ENCODE measurements at regions not wholly inside any gene's neighbourhood (a gene's known extent, or its start where the extent isn't known, plus 50 kb on each side); places are given as distances from the start of the nearest gene placed in this dataset.

DNA sequence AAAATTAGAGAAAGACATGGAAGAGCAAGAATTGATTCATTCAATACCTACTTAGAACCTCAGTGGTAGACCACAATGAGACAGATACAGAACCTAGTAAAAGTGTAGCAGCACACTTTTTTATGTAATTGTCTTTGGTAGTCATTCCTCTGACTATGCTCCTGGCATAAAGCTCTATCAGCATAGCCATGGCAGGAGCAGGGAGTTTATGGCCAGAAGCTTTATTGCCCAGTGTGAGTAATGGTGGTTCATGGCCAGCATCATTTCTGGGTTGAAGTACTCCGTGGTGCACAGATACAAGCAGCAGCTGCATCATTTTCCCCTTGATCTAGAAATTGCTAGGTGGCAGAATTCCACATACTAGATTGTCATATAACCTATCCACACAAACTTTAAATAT is 352.6 kb downstream of the TBC1D4 start:
- Histone ChIP-seq H3K27me3 (no peaks in the 10 kb centered on the region), H3K9me3 (no peaks in the 10 kb centered on the region), H3K4me3 (ENCODE audit: low read depth in 1 of 2, low read length in 1 of 2) (no peak overlapping the region), H3K36me3 (no peaks in the 10 kb centered on the region), H3K4me1 (ENCODE audit: control insufficient read depth in 1 of 2, insufficient read depth in 1 of 2, low read depth in 1 of 2, low read length in 1 of 2) (no peaks in the 10 kb centered on the region), H3K27ac (no peak overlapping the region)
- TF ChIP-seq, protein P1, sequence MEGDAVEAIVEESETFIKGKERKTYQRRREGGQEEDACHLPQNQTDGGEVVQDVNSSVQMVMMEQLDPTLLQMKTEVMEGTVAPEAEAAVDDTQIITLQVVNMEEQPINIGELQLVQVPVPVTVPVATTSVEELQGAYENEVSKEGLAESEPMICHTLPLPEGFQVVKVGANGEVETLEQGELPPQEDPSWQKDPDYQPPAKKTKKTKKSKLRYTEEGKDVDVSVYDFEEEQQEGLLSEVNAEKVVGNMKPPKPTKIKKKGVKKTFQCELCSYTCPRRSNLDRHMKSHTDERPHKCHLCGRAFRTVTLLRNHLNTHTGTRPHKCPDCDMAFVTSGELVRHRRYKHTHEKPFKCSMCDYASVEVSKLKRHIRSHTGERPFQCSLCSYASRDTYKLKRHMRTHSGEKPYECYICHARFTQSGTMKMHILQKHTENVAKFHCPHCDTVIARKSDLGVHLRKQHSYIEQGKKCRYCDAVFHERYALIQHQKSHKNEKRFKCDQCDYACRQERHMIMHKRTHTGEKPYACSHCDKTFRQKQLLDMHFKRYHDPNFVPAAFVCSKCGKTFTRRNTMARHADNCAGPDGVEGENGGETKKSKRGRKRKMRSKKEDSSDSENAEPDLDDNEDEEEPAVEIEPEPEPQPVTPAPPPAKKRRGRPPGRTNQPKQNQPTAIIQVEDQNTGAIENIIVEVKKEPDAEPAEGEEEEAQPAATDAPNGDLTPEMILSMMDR (IDR thresholded peaks at IDR 0.05): no peak

DNA sequence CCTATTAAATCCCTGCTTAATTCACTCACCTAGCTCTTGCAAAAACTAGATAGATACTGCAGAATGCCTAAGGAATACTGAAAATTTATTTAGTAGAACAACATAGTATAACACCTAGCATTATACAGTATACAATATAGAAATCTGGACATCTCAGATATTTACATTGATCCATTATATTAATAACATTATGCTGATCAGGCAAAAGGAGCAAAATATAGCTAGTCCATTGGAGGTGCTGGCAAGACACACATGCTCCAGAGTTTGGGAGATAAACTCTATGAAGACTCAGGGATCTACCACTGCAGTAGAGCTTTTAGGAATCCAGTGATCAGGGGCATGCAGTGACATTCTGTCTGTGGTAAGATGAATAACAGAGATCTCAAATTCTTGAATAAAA is 357.6 kb downstream of the TBC1D4 start:
- TF ChIP-seq, protein P1 (IDR thresholded peaks at IDR 0.05): no peak
- no peak overlapping the region for H3K27ac ChIP-seq
- no peak overlapping the region for H3K4me3 ChIP-seq (ENCODE audit: low read depth in 1 of 2, low read length in 1 of 2)
- H3K9me3 ChIP-seq: no peaks in the 10 kb centered on the region
- H3K36me3 ChIP-seq: no peaks in the 10 kb centered on the region
- no peaks in the 10 kb centered on the region for H3K4me1 ChIP-seq (ENCODE audit: control insufficient read depth in 1 of 2, insufficient read depth in 1 of 2, low read depth in 1 of 2, low read length in 1 of 2)
- H3K27me3 ChIP-seq: no peaks in the 10 kb centered on the region

DNA sequence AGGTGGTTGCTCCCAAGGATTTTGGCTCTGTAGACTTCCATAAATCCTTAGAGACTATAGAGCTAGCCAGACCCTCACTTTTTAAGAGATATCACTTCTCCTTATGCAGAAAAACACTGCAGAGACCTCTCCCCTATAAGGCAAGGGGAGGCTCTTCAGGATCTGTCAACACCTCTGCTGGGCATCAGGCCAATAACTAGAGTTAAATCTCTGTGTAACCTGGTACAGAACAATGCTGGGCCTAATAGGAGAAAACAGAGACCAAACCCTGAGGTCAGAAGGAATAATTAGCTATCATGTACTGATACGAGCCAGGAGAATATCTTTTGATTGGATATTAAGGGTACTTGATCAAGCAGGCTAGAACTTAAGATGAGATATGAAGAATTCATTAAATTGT is 358.5 kb downstream of the TBC1D4 start:
- TF ChIP-seq, protein P1 (IDR thresholded peaks at IDR 0.05): no peak

DNA sequence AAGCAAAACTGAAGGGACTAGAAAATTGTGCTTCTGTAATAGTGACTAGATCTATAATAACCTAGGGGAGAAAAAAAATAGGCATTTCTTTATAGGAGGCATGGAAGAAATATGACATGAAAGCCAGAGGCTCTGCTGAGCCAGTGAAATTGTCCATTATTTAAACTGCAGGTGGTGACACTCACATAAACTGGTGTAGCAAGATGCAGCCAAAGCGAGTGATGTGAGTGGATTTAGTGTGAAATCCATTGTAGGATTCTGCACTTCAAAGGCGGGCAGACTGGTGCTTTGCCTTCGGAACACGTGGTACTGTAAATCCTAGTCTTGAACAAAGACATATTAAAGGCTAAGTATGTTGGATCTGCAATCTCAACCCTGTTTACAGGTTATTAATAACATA is 361.9 kb downstream of the TBC1D4 start:
- Histone ChIP-seq H3K36me3 (no peaks in the 10 kb centered on the region), H3K4me1 (ENCODE audit: control insufficient read depth in 1 of 2, insufficient read depth in 1 of 2, low read depth in 1 of 2, low read length in 1 of 2) (no peaks in the 10 kb centered on the region), H3K9me3 (no peaks in the 10 kb centered on the region), H3K4me3 (ENCODE audit: low read depth in 1 of 2, low read length in 1 of 2) (no peak overlapping the region), H3K27ac (no peak overlapping the region), H3K27me3 (no peaks in the 10 kb centered on the region)
- TF ChIP-seq, protein P1 (IDR thresholded peaks at IDR 0.05): no peak

More for the DNA sequence above, 358.5 kb downstream of the TBC1D4 start:
- Histone ChIP-seq H3K27me3 (no peaks in the 10 kb centered on the region), H3K9me3 (no peaks in the 10 kb centered on the region), H3K4me3 (ENCODE audit: low read depth in 1 of 2, low read length in 1 of 2) (no peak overlapping the region), H3K4me1 (ENCODE audit: control insufficient read depth in 1 of 2, insufficient read depth in 1 of 2, low read depth in 1 of 2, low read length in 1 of 2) (no peaks in the 10 kb centered on the region), H3K27ac (no peak overlapping the region), H3K36me3 (no peaks in the 10 kb centered on the region)

DNA sequence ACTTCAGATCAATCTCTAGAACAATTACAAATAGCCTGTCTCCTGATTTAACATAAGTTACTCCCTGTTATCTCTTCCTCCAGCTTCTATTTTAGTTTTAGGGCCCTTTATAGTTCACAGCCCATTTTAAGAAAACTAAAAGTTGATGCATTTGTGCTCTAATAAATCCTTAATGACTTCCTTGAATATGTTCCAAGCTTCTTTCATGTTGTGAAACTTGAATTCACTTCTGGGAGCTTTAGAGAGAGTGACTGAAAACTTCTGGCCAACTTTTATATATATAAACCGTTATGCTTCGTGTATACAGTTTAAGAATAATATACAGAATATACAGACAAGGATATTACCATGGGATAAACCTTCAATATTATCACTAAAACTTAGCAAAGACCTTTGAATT is 366.8 kb downstream of the TBC1D4 start:
- H3K36me3 ChIP-seq: no peaks in the 10 kb centered on the region
- H3K27ac ChIP-seq: no peak overlapping the region
- TF ChIP-seq, protein P1 (IDR thresholded peaks at IDR 0.05): no peak
- no peaks in the 10 kb centered on the region for H3K27me3 ChIP-seq
- no peaks in the 10 kb centered on the region for H3K9me3 ChIP-seq
- H3K4me3 ChIP-seq (ENCODE audit: low read depth in 1 of 2, low read length in 1 of 2): no peak overlapping the region
- H3K4me1 ChIP-seq (ENCODE audit: control insufficient read depth in 1 of 2, insufficient read depth in 1 of 2, low read depth in 1 of 2, low read length in 1 of 2): no peaks in the 10 kb centered on the region

DNA sequence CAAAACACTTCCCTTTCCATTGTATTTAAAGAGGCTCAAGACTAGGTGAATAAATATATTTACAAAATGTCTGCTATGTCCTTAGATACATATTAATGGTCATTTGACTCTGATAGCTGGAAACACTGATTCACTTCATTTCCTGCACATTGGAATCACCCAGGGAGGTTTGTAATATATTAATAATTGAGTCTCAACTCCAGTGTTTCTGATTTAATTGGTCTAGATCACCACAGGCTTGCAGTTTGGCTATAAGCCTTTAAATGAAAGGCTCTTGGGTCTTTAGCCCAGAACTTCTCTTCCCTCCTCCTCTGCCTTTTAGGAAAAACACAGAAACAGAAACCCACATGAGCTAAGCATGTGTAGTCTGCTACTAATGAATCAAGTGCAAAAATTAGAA is 378.0 kb downstream of the TBC1D4 start:
- Histone ChIP-seq H3K4me1 (ENCODE audit: control insufficient read depth in 1 of 2, insufficient read depth in 1 of 2, low read depth in 1 of 2, low read length in 1 of 2) (no peaks in the 10 kb centered on the region), H3K27ac (no peak overlapping the region), H3K4me3 (ENCODE audit: low read depth in 1 of 2, low read length in 1 of 2) (no peak overlapping the region), H3K27me3 (no peaks in the 10 kb centered on the region), H3K9me3 (no peaks in the 10 kb centered on the region), H3K36me3 (no peaks in the 10 kb centered on the region)
- TF ChIP-seq, protein P1 (IDR thresholded peaks at IDR 0.05): no peak
